ENCODE measurements at regions not wholly inside any gene's neighbourhood (a gene's known extent, or its start where the extent isn't known, plus 50 kb on each side); places are given as distances from the start of the nearest gene placed in this dataset.

GRCh38 chr3:33931512-33931911 lies 133.1 kb downstream of the PDCD6IP start:
- H3K36me3 ChIP-seq: no peaks in the 10 kb centered on the region
- H3K4me1 ChIP-seq: no peaks in the 10 kb centered on the region
- no peak for TF ChIP-seq CTCF (IDR thresholded peaks at IDR 0.05)
- no peak overlapping the region for H3K4me3 ChIP-seq
- DNase-seq: no peak
- H3K27me3 ChIP-seq: no peaks in the 10 kb centered on the region
- no peak overlapping the region for H3K27ac ChIP-seq
- intact Hi-C loops (cut with DNase I; ENCODE audit: low total_unique reads): no loop called here
- H3K9me3 ChIP-seq: no peaks in the 10 kb centered on the region

- no peak overlapping the region for H3K4me3 ChIP-seq
- DNase-seq: no peak
- no peak overlapping the region for H3K27ac ChIP-seq
- H3K36me3 ChIP-seq: no peaks in the 10 kb centered on the region
- H3K9me3 ChIP-seq: no peaks in the 10 kb centered on the region
- intact Hi-C loops (cut with DNase I; ENCODE audit: low total_unique reads): no loop called here
- no peak for TF ChIP-seq CTCF (IDR thresholded peaks at IDR 0.05)
- no peaks in the 10 kb centered on the region for H3K27me3 ChIP-seq
- no peaks in the 10 kb centered on the region for H3K4me1 ChIP-seq
Observed at GRCh38 chr3:33932010-33932764, 133.8 kb downstream of the PDCD6IP start.

- DNase-seq: no peak
- intact Hi-C loops (cut with DNase I; ENCODE audit: low total_unique reads): no loop called here
- no peaks in the 10 kb centered on the region for H3K27me3 ChIP-seq
- no peak for TF ChIP-seq CTCF (IDR thresholded peaks at IDR 0.05)
- no peaks in the 10 kb centered on the region for H3K9me3 ChIP-seq
- no peaks in the 10 kb centered on the region for H3K4me1 ChIP-seq
- H3K4me3 ChIP-seq: no peak overlapping the region
- no peaks in the 10 kb centered on the region for H3K36me3 ChIP-seq
- no peak overlapping the region for H3K27ac ChIP-seq
Observed at GRCh38 chr3:33936171-33936920, 137.9 kb downstream of the PDCD6IP start.

GRCh38 chr3:33936921-33937525 lies 138.6 kb downstream of the PDCD6IP start:
- Histone ChIP-seq H3K4me3 (no peak overlapping the region), H3K36me3 (no peaks in the 10 kb centered on the region), H3K27ac (no peak overlapping the region), H3K9me3 (no peaks in the 10 kb centered on the region), H3K27me3 (no peaks in the 10 kb centered on the region), H3K4me1 (no peaks in the 10 kb centered on the region)
- intact Hi-C loops (cut with DNase I; ENCODE audit: low total_unique reads): no loop called here
- no peak for TF ChIP-seq CTCF (IDR thresholded peaks at IDR 0.05)
- DNase-seq: no peak

- no peak for DNase-seq
- Histone ChIP-seq H3K9me3 (no peaks in the 10 kb centered on the region), H3K27ac (no peak overlapping the region), H3K36me3 (no peaks in the 10 kb centered on the region), H3K4me3 (no peak overlapping the region), H3K4me1 (no peaks in the 10 kb centered on the region), H3K27me3 (no peaks in the 10 kb centered on the region)
- intact Hi-C loops (cut with DNase I; ENCODE audit: low total_unique reads): no loop called here
- no peak for TF ChIP-seq CTCF (IDR thresholded peaks at IDR 0.05)
Observed at GRCh38 chr3:33937628-33938027, 139.2 kb downstream of the PDCD6IP start.
